GM04503 (cell line): ENCODE measurements at regions not wholly inside any gene's neighbourhood (a gene's known extent, or its start where the extent isn't known, plus 50 kb on each side); places are given as distances from the start of the nearest gene placed in this dataset.
"Not testable (repeated sequence)": the region's sequence is repeated elsewhere in the genome, so short reads cannot be mapped to it uniquely, and the experiment has no call there.

Source experiments
- DNase-seq: peaks from one replicate; pipeline ENCODE4 v3.0.0-alpha.2; 2012; ENCODE audit warnings: low read depth

DNA sequence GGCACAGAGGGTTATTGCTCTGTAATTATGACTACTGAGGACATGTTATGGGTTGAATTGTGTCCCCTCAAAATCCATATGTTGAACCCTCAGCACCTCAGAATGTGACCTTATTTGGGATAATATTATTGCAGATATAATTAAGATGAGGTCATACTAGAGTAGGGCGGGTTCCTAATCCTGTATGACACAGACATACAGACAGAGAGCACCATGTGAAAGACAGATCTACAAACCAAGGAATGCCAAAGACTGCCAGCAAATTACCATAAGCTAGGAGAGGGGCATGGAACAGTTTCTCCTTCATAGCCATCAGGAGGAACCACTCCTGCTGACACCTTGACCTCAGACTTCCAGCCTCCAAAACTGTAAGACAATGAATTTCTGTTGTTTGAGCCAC is 115.2 kb upstream of the OTUD4 start:
- no peak for DNase-seq

DNA sequence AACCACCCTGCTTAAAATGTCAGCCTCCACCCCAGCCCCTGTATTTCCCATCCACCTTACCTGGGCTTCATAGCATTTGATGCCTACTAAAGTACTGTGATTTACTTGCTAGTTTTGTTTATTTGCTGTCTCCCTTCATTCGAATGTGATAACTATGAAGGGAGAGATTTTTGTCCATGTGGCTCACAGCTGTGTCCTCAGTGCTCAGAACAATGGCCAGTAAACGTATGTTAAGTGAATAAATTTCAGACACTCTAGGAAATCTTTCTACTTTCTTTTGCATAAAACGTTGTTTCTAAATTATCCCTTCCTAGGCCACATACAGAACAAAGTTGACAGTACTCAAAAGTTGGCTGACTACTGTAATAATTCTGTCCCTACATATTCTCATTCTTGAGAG is 114.7 kb upstream of the OTUD4 start:
- DNase-seq = no peak

DNA sequence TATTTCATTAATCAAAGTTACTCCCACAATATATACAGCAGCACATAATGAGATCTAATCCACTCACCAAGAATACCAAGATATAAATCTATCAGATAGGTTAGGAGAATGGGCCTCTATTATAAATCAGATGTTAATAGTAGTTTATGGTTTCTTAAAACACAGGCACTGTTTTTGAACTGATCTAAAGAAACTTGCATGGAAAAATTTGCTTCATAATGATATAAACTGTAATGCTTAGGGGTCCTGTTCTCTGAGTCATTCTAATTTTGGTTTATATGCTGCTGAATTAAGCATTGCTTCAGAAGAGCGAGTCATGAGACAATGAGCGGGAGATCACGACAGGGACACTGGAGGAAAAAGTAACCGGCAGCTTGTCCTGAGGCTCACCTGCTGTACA is 113.3 kb upstream of the OTUD4 start:
- no peak for DNase-seq

DNA sequence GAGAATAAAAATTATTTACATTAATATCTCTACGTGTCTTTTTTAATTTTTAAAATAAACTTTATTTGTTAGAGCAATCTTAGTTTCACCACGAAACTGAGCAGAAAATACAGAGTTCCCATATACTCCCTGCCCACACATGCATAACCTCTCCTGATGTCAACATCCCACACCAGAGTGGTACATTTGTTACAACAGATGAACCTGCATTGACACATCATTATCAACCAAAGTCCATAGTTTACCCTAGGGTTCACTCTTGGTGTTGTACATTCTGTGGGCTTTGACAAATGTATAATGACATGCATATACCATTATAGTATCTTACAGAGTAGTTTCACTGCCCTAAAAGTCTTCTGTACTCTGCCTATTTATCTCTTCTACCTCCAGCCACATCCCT is 110.6 kb upstream of the OTUD4 start:
- DNase-seq = no peak

DNA sequence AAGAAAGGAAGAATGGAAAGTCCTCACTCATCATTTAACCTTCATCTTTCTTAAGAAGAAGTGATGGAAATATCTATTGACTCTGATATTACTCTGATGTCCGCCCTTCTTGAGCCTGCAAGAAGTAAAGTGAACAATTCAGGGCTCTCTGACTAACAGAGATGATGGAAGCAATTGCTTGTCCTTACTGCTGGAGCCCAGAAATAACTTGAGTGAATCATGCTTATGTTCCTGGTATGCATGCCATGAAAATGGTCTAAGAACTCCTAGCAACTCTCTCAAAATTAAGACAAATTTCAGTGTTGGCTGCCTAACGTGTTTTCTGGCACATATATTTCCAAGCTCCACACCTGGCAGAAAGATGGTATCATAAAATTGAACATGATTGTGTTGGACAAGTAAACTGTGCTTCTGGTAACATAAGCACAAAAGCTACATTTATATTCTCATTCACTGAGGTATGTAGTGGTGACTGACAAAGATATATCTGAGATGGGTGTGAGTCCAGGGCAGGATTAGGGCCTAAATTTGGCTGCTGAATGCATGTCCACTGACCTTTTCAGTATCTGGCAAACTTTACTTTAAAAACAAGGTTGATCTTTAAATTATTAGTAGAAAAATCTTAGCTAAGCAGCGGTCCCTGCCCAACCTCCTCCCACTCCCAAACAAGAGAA is 109.2 kb upstream of the OTUD4 start:
- DNase-seq = peak; percentile 50

DNA sequence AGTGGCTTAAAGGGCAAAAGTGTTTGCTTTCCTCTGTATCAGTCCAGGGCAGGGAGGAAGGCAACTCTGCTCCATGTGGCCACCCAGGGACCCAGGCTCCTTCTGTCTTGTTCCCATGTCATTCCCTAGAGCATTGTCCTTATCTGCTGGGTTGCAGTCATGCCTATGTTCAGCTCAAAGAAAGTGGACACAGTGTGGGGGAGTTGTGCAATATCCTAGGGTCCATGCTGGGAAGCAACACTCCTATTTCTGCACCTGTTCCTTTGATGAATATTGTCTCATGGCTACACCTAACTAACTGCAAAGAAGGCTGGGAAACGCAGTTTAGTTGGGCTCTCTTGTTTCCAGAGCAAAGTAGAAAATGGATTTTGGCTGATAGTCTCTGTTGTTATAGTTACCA is 107.0 kb upstream of the OTUD4 start:
- DNase-seq = no peak

DNA sequence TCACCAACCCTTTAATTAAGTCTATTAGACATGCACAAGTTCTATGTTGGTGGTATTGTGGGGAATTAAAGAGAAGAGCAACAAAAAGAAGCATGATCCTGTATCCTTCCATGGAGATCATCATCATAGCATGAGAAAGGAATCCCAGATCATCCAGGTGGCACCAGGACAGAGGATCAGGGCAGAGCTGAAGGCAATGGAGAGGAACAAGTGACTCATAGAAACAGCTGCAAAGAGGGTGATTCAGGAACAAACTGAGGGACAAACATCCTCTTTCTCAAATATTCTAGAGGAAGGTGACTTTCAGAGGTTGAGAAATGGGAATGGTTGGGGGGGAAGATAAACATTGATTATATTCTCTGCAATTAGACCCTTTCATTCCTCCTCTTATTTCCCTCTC is 105.5 kb upstream of the OTUD4 start:
- DNase-seq = no peak

DNA sequence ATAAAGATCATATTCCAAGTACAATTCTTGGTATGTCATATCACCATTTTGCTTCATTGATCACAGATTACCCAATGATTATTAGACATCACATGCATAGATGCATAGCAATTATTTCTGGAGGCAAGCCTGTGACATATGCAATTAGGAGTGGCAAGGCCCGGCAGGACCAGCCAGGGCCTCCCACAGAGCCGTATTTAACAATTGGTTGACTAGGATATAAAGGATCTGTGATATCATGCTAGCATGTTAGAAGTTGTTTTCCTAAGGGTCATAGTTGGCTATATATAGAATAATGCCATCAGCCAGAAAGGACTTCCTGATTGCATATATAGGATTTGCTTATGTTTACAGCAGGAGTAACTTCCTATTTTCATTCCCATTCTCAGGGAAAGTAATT is 103.5 kb upstream of the OTUD4 start:
- DNase-seq = no peak

DNA sequence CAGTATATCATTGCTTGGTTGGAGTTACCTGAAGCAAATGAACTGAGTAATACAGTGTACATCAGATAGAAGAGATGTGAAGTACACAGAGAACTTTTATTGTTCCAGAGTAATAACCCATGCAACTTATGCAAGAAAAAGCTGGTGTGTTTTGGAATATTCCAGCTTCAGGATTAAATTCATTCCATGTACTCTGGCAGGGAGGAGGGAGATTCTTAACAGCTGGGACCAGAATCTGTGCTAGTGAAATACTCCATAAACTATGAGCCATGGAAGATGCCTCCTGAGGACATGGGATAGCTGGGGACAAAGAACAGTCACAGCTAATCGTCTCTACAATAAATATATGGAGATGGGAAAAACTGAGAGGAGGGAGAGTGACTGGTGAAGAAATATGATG is 101.6 kb upstream of the OTUD4 start:
- DNase-seq = no peak

DNA sequence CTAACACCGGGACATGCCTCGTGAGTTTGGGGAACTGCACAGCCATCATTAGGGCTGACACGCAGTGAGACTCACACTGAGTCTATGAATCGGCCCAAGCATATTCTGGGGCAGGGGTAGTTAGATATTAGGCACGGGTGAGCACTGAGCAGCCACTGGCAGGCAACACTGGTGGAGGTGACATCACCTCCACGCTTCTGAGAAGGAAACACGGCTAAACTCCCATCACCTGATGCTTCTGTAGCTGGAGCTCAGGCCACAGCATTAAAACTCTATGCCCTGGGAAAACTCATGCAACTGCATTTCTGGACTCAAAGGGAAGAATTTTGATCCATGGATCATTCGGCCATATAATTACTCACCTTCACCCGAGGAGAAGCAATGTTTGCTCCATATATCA is 100.8 kb upstream of the OTUD4 start:
- no peak for DNase-seq

DNA sequence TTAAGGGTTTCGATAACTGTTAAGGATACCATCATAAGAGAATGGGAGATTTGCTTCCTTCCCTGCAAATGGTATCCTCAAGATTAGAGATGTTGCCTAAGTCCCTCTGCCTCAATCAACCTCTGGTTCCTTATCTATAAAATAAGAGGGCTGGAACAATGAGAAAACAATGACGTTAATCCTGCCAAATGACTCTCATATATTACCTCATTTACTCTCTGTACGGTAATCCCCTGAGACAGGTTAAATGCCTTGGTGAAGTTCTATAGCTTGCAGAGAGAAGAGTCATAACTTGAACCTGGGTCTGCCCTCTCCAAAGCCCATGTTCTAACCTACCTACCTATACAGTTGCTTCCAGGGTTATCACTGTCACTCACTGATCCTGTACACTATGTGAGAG is 100.2 kb upstream of the OTUD4 start:
- DNase-seq = no peak

DNA sequence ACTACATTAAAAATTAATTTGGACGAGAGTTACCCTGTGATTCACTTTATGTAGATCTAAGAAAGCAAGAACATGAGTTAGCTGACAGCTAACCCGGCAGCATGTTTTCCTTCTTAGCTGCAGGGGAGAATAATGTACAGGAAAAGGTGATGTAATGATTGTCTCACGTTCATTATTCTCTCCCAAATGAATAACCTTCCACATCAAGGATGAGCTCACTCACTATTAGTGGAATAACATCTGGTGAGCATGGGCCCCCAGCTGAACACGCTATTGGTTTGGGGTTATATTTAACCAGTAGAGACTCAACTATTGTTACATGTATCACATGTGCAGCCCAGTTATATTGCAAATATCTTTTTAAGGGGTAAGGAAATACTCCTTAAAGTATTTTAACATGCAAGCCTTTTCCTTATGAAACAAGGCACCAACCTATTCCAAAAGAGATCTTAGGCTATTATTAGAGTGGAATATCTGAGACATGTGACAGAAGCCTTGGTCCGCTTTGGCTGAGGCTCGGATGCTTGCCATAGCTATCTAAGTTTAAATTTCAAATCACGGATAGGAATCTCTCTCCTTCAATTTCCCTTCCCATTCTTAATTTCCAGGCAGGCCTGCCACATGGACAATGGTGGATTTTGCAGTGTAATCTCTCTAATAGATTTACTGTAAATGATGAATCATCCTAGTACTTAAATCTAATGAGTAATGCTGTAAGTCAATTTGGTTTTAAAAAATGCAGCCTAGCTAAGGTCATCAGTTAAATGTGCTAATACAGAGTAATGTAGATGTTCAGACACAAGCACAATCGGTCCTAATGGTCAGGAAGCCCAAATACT is 99.0 kb upstream of the OTUD4 start:
- peak; percentile 65 for DNase-seq

DNA sequence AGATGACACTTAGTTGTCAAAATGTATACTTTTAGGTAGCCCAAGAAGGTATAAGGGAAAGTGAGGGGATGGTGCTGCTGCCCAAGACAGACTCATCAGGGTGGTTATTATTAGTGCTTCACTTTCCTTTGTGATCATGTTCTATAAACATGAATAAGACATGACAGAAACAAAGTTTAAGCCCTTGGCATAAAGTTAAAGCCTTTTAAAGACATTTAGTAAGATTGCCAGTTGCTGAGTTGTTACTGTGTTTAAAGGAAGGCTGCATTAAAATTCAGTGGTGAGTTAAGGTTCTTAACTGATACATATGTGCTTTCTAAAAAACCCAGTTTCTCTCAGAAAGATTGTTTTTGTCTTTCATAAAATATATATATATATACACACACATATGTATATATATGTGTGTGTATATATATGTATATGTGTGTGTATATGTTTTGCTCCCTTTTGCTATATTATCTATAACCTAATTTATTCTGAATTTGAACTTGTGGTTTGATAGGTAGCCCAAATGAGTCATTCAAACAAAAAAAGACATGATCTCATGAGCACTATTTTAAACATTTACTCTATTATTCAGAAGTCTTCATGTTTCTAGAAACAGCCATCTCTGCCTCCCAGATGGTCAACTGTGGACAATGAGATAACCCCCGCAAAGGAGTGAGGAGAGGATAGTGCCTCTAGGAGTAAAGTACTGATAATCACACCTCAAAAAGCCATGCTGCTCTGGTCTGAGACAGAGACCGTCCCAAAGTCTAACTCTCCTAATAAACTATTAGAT is 98.1 kb upstream of the OTUD4 start:
- no peak for DNase-seq

DNA sequence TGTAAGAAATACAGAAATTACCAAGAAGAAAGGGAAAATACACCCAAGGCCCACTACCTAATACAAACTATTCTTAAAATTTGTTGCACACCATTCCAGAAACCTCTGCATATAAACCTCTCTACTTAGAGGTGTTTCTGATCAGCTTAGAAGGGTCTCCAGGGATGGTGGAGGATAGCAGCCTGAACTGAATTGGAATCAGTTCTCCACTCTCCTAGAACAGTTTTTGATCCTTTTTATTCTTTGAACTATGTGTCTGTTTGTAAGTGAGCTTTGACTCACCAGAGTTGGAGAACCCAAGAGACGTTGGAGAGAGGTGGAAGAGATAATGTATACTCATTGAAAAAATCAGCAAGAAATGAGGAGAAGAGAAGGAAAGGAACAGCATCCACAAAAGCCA is 96.6 kb upstream of the OTUD4 start:
- no peak for DNase-seq

DNA sequence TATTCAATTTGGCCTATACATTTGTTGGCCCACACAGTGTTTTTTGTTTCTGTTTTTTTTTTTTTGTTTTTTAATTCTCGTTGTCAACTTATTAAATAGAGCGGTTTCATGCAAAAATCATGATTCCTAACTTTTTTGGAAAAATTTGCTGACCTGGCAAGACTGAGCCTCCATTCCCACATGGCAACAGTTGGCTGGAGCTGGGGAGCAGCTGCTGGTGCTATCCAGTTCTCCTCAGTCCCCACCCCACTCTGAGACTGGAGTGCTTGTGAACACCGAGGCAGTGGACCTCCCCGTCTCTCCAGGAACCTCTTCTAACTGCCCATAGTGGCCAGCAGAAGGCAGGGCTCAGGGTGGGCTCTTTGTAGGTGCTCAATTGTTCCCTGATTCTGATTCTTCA is 95.7 kb upstream of the OTUD4 start:
- no peak for DNase-seq

DNA sequence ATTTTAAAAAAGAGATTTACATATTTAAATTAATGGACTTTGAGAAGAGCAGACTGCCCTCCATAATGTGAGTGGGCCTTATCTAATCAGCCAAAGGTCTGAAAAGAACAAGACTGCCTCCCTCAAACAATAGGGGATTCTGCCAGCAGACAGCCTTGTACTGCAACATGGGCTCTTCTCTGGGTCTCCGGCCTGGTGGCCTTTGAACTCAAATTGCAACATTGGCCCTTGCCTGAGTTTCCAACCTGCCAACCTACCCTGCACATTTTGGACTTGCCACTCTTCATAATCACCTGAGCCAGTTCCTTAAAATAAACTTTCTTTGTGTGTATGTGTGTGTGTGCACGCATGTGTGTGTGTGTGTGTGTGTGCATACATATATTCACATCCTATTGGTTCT is 90.8 kb upstream of the OTUD4 start:
- no peak for DNase-seq

DNA sequence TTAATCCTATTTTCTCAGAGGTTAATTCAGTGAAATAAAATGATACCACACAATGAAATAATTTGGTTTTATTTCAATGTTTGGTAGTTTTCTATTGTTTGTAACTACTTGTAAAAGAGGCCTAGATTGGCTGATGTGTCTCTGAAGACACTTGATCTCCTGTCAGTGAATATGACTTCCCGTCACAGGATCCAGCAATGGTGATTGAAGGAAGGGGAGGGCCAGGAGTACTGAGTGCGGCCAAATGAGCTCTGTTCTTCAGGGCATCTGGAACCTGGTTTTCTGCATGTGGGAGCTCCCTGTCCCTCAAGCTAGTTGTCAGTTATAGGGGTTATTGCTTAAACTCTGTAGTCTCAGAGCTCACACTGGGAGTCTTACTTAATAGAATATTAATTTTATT is 86.5 kb upstream of the OTUD4 start:
- no peak for DNase-seq

DNA sequence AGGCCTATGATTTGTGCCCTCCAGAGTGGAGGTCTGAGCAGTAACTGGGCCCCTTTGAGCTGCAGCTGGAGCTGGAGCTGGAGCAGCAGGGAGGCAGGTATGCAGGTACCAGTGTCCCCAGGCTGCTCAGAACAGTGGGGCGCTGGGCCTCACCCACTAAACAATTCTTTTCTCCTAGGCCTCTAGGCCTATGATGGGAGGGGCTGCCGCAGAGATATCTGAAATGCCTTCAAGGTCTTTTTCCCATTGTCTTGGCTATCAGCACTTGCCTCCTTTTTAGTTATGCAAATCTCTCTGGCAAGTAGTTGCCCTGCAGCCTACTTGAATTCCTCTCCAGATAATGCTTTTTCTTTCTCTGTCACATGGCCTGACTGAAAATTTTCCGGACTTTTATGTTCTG is 79.7 kb upstream of the OTUD4 start:
- no peak for DNase-seq

DNA sequence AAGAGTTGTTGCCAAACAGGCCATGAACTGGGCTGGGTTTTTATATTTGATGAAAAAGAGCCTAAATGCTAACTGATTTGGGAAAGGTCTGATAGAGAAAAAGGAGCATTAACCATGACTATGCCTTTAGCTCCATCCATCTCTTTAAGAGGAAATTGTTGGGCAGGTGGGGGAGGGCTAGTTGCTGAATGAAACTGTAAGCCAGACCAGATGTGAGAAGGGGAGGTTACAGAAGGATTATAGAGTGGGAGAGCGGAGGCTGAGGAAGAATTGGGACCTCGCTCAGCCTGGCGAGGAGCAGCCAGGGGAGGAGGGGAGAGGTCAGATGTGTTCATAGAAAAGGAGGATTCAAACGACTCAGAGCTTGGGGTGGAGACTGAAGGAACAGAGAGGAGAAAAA is 74.9 kb upstream of the OTUD4 start:
- DNase-seq = not testable (repeated sequence)

DNA sequence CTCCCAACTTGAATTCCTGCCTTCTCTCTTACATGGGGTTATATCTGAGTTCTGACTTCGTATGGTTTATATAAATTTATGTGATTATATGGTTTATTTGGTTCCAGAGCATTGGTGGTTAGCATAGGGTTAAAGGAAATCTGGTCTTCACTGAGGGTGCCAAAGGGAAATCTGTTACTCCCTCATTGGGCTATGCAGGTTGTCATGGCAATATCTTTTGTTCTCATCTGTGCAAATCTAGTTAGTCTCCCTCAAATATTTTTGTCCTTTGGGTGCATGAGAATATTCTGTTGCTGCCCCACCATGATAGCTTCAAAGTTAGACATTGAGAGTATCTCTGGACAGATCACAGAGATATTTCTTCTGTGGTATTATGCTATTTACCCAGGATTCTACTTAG is 71.8 kb upstream of the OTUD4 start:
- DNase-seq = no peak

DNA sequence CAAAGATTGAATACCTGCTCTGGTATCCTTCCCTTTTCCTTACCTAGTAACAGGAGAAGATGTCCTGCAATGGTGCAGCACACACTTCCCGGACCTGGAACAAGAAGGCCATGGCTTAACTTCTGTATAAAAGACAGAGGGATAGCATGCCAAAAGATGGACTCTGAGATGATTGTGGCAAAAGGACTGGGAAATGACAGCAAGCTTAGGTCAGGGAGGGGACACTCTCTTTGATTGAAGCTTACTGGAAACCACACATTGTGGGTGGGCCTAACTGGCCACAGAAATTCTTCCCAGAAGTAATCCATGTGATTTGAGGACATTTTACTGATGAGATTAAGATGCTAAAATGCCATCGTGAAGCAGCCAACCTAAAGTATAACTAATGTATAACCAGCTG is 71.0 kb upstream of the OTUD4 start:
- no peak for DNase-seq

DNA sequence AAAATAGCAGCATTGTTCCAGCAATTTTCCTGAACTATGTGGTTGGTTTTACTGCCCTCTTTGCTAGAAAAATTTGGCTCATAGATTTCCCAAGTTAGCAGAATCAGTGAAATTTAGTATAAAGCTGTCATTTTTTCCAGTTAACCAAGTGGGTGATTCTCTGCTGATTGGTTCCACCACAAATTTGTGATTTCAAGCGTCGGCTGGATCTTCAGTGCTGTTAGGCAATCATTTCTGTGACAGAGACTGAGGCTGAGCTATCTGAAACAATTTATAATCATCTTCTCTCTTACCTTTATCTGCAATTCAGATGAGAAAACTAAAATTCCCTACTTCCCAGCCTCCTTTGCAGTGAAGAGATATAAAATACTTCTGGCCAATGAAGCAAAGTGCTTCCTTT is 68.6 kb upstream of the OTUD4 start:
- DNase-seq = no peak

DNA sequence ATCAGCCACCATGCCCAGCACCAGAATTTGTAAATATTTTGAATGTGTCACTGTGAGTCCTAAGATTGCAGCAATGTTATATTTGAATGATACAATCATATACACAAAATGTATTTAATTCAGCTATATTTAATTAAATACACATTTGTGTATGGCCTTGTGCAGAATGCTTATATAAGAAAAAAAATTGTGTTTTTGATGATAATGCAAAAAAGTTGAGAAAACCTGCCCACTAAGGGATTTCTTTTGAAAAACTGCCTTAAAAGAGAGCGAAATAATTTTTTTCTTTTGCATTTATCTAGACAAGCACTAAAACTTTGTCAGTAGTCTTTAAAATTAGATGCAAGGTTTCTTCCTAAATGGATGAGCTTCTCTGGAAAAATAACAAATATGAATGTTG is 68.1 kb upstream of the OTUD4 start:
- DNase-seq = no peak
